ENCODE measurements at regions not wholly inside any gene's neighbourhood (a gene's known extent, or its start where the extent isn't known, plus 50 kb on each side); places are given as distances from the start of the nearest gene placed in this dataset.

DNA sequence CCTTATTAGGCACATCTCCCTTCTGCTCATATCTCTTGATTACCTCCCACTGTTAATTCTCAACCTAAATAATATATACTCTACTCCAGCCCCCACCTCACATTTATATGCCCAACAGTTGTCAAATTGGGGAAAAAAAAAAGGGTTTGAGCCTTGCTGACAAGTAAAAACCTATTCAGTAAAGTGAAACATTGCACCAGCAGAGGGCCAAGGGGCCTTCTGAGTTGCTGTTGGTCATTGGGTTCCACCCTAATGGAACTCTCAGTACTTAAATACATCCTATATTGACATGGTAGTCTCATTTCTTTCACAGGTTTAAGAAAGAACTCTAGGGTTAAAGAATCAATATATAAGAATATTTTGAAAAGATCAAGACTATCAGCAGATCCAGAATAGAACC lies 362.2 kb downstream of the SMARCA1 start:
- intact Hi-C loops (cut with micrococcal nuclease), result no loop called here
- Histone ChIP-seq H3K4me1 (ENCODE audit: insufficient read depth, low read length) (no peaks in the 10 kb centered on the region), H3K4me2 (ENCODE audit: low read length) (no peak overlapping the region), H3K79me2 (ENCODE audit: low read length) (no peaks in the 10 kb centered on the region), H3K9me2 (replicated peaks; ENCODE audit: low read length) (no peaks in the 10 kb centered on the region), H3K27me3 (ENCODE audit: low read length) (no peaks in the 10 kb centered on the region), H3F3A (ENCODE audit: low read length, unreplicated experiment) (no peaks in the 10 kb centered on the region), H3K9ac (ENCODE audit: low read length) (no peak overlapping the region), H4K20me1 (ENCODE audit: low read length) (no peaks in the 10 kb centered on the region), H3K36me3 (ENCODE audit: low read depth, low read length) (no peaks in the 10 kb centered on the region), H3K4me3 (ENCODE audit: low read length) (no peak overlapping the region), H3K9me3 (ENCODE audit: low read length) (no peaks in the 10 kb centered on the region), H3K27ac (ENCODE audit: low read length) (no peak overlapping the region), H2AFZ (ENCODE audit: low read length) (no peak overlapping the region)
- DNase-seq (no peak), ATAC-seq (no peak)
- CTCF ChIA-PET, result no interaction called here
- no TSS peak for BruUV-seq (replicated peaks)
- TF ChIP-seq, protein P1, sequence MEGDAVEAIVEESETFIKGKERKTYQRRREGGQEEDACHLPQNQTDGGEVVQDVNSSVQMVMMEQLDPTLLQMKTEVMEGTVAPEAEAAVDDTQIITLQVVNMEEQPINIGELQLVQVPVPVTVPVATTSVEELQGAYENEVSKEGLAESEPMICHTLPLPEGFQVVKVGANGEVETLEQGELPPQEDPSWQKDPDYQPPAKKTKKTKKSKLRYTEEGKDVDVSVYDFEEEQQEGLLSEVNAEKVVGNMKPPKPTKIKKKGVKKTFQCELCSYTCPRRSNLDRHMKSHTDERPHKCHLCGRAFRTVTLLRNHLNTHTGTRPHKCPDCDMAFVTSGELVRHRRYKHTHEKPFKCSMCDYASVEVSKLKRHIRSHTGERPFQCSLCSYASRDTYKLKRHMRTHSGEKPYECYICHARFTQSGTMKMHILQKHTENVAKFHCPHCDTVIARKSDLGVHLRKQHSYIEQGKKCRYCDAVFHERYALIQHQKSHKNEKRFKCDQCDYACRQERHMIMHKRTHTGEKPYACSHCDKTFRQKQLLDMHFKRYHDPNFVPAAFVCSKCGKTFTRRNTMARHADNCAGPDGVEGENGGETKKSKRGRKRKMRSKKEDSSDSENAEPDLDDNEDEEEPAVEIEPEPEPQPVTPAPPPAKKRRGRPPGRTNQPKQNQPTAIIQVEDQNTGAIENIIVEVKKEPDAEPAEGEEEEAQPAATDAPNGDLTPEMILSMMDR (conservative IDR thresholded peaks at IDR 0.05; ENCODE audit: low read depth, low read length), result no peak
- TF ChIP-seq EZH2 (IDR thresholded peaks at IDR 0.05; ENCODE audit: low read length, unreplicated experiment), result no peak
- no peak for TF ChIP-seq EZH2phosphoT487 (IDR thresholded peaks at IDR 0.05; ENCODE audit: borderline replicate concordance, low read length)
- POLR2A ChIA-PET (ENCODE audit: unreplicated experiment), result no interaction called here

DNA sequence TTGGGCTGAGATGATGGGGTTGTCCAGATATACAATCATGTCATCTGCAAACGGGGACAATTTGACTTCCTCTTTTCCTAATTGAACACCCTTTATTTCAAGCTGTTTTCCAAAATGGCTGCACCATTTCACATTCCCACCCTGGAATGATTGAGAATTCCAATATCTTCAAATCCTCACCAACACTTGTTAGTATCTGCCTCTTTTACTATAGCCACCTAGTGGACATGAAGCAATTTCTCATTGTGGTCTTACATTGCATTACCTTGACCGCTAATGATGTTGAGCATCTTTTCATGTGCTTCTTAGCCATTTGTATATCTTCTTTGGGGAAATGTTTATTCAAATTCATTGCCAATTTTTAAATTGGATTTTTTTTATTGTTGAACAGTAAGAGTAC lies 364.8 kb downstream of the SMARCA1 start:
- Histone ChIP-seq H3K79me2 (ENCODE audit: low read length) (no peaks in the 10 kb centered on the region), H2AFZ (ENCODE audit: low read length) (no peak overlapping the region), H3K27ac (ENCODE audit: low read length) (no peak overlapping the region), H3K36me3 (ENCODE audit: low read depth, low read length) (no peaks in the 10 kb centered on the region), H3K4me2 (ENCODE audit: low read length) (no peak overlapping the region), H3K9me3 (ENCODE audit: low read length) (no peaks in the 10 kb centered on the region), H3K4me3 (ENCODE audit: low read length) (no peak overlapping the region), H3K9me2 (replicated peaks; ENCODE audit: low read length) (no peaks in the 10 kb centered on the region), H3F3A (ENCODE audit: low read length, unreplicated experiment) (no peaks in the 10 kb centered on the region), H4K20me1 (ENCODE audit: low read length) (no peaks in the 10 kb centered on the region), H3K9ac (ENCODE audit: low read length) (no peak overlapping the region), H3K27me3 (ENCODE audit: low read length) (no peaks in the 10 kb centered on the region), H3K4me1 (ENCODE audit: insufficient read depth, low read length) (no peaks in the 10 kb centered on the region)
- DNase-seq (no peak), ATAC-seq (no peak)
- intact Hi-C loops (cut with micrococcal nuclease), result no loop called here
- ChIA-PET CTCF (no interaction called here), POLR2A (ENCODE audit: unreplicated experiment) (no interaction called here)
- no peak for TF ChIP-seq EZH2 (IDR thresholded peaks at IDR 0.05; ENCODE audit: low read length, unreplicated experiment)
- no peak for TF ChIP-seq EZH2phosphoT487 (IDR thresholded peaks at IDR 0.05; ENCODE audit: borderline replicate concordance, low read length)
- TF ChIP-seq, protein P1 (conservative IDR thresholded peaks at IDR 0.05; ENCODE audit: low read depth, low read length), result no peak
- no TSS peak for BruUV-seq (replicated peaks)

DNA sequence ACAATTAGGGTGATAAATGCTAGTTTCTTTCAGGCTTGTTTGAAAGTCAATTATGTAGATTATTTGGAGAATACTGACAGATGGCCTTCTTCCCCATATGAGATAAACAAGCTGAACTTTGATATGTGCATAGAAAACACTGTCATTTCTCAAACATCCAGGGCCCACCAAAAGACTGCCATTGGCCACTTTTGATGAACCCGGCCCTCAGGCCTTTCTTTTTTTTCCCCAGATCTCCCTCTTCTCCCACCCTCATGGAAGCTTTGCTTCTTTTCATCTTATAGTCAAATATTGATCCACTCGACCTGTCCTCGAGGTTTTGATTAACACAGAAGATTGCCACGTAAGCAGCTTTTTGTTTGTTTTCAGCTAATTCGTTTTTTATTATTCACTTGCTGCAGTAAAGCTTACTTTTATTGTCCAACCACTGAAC lies 377.4 kb downstream of the SMARCA1 start:
- H3K9me3 ChIP-seq (ENCODE audit: low read length), result no peaks in the 10 kb centered on the region
- no peaks in the 10 kb centered on the region for H3K9me2 ChIP-seq (replicated peaks; ENCODE audit: low read length)
- no peaks in the 10 kb centered on the region for H3K79me2 ChIP-seq (ENCODE audit: low read length)
- H3K4me2 ChIP-seq (ENCODE audit: low read length), result no peak overlapping the region
- DNase-seq (no peak), ATAC-seq (no peak)
- no peak overlapping the region for H3K27ac ChIP-seq (ENCODE audit: low read length)
- no peaks in the 10 kb centered on the region for H4K20me1 ChIP-seq (ENCODE audit: low read length)
- H2AFZ ChIP-seq (ENCODE audit: low read length), result no peak overlapping the region
- BruUV-seq (replicated peaks), result no TSS peak
- H3F3A ChIP-seq (ENCODE audit: low read length, unreplicated experiment), result no peaks in the 10 kb centered on the region
- ChIA-PET CTCF (no interaction called here), POLR2A (ENCODE audit: unreplicated experiment) (no interaction called here)
- H3K4me3 ChIP-seq (ENCODE audit: low read length), result no peak overlapping the region
- intact Hi-C loops (cut with micrococcal nuclease), result no loop called here
- no peak overlapping the region for H3K9ac ChIP-seq (ENCODE audit: low read length)
- no peaks in the 10 kb centered on the region for H3K4me1 ChIP-seq (ENCODE audit: insufficient read depth, low read length)
- no peaks in the 10 kb centered on the region for H3K27me3 ChIP-seq (ENCODE audit: low read length)
- H3K36me3 ChIP-seq (ENCODE audit: low read depth, low read length), result no peaks in the 10 kb centered on the region
- TF ChIP-seq, protein P1 (conservative IDR thresholded peaks at IDR 0.05; ENCODE audit: low read depth, low read length), result no peak
- no peak for TF ChIP-seq EZH2 (IDR thresholded peaks at IDR 0.05; ENCODE audit: low read length, unreplicated experiment)
- TF ChIP-seq EZH2phosphoT487 (IDR thresholded peaks at IDR 0.05; ENCODE audit: borderline replicate concordance, low read length), result no peak
